ENCODE measurements at regions not wholly inside any gene's neighbourhood (a gene's known extent, or its start where the extent isn't known, plus 50 kb on each side); places are given as distances from the start of the nearest gene placed in this dataset.
"Not testable (repeated sequence)": the region's sequence is repeated elsewhere in the genome, so short reads cannot be mapped to it uniquely, and the experiment has no call there.

- TF ChIP-seq CTCF (IDR thresholded peaks at IDR 0.05; ENCODE audit: extremely low read depth, low read depth, low read length) = no peak
- no peaks in the 10 kb centered on the region for H3K36me3 ChIP-seq (ENCODE audit: insufficient read depth, low read length)
- H3K79me2 ChIP-seq (ENCODE audit: insufficient read depth, low read length) = no peaks in the 10 kb centered on the region
- no peak overlapping the region for H3K27ac ChIP-seq (ENCODE audit: low read depth, low read length)
- no peaks in the 10 kb centered on the region for H4K20me1 ChIP-seq (ENCODE audit: insufficient read depth, low read length)
- H3K4me1 ChIP-seq (ENCODE audit: insufficient read depth, low read length) = no peaks in the 10 kb centered on the region
- H3K9me3 ChIP-seq (ENCODE audit: low read depth, low read length) = no peaks in the 10 kb centered on the region
- H3K4me3 ChIP-seq (ENCODE audit: insufficient read depth, low read length) = no peak overlapping the region
- H2AFZ ChIP-seq (ENCODE audit: low read length) = no peak overlapping the region
- no peak for DNase-seq (ENCODE audit: insufficient read length, low spot score, missing footprints)
- H3K27me3 ChIP-seq (ENCODE audit: insufficient read depth, low read length) = no peaks in the 10 kb centered on the region
- H3K4me2 ChIP-seq (ENCODE audit: insufficient read depth, low read length) = no peak overlapping the region
These were observed 108.0 kb downstream of the NUS1 start for GRCh38 chr6:117783279-117783678.

GRCh38 chr6:117791012-117791411, 115.7 kb downstream of the NUS1 start:
- Histone ChIP-seq H3K4me1 (ENCODE audit: insufficient read depth, low read length) (no peaks in the 10 kb centered on the region), H3K79me2 (ENCODE audit: insufficient read depth, low read length) (no peaks in the 10 kb centered on the region), H4K20me1 (ENCODE audit: insufficient read depth, low read length) (no peaks in the 10 kb centered on the region), H3K27me3 (ENCODE audit: insufficient read depth, low read length) (no peaks in the 10 kb centered on the region), H3K9me3 (ENCODE audit: low read depth, low read length) (no peaks in the 10 kb centered on the region), H3K4me3 (ENCODE audit: insufficient read depth, low read length) (no peak overlapping the region), H2AFZ (ENCODE audit: low read length) (no peak overlapping the region), H3K36me3 (ENCODE audit: insufficient read depth, low read length) (no peaks in the 10 kb centered on the region), H3K4me2 (ENCODE audit: insufficient read depth, low read length) (no peak overlapping the region), H3K27ac (ENCODE audit: low read depth, low read length) (no peak overlapping the region)
- no peak for TF ChIP-seq CTCF (IDR thresholded peaks at IDR 0.05; ENCODE audit: extremely low read depth, low read depth, low read length)
- DNase-seq (ENCODE audit: insufficient read length, low spot score, missing footprints) = no peak

- Histone ChIP-seq H3K4me2 (ENCODE audit: insufficient read depth, low read length) (no peak overlapping the region), H3K79me2 (ENCODE audit: insufficient read depth, low read length) (no peaks in the 10 kb centered on the region), H3K9me3 (ENCODE audit: low read depth, low read length) (no peaks in the 10 kb centered on the region), H3K4me1 (ENCODE audit: insufficient read depth, low read length) (no peaks in the 10 kb centered on the region), H3K27ac (ENCODE audit: low read depth, low read length) (no peak overlapping the region), H3K36me3 (ENCODE audit: insufficient read depth, low read length) (no peaks in the 10 kb centered on the region), H2AFZ (ENCODE audit: low read length) (no peak overlapping the region), H3K4me3 (ENCODE audit: insufficient read depth, low read length) (no peak overlapping the region), H4K20me1 (ENCODE audit: insufficient read depth, low read length) (no peaks in the 10 kb centered on the region), H3K27me3 (ENCODE audit: insufficient read depth, low read length) (no peaks in the 10 kb centered on the region)
- no peak for TF ChIP-seq CTCF (IDR thresholded peaks at IDR 0.05; ENCODE audit: extremely low read depth, low read depth, low read length)
- no peak for DNase-seq (ENCODE audit: insufficient read length, low spot score, missing footprints)
These were observed 111.8 kb upstream of the SLC35F1 start for GRCh38 chr6:117795234-117795633.

GRCh38 chr6:117798819-117799218, 108.2 kb upstream of the SLC35F1 start:
- not testable (repeated sequence) for H3K4me2 ChIP-seq (ENCODE audit: insufficient read depth, low read length); H3K36me3 ChIP-seq (ENCODE audit: insufficient read depth, low read length); H3K4me3 ChIP-seq (ENCODE audit: insufficient read depth, low read length); H3K9me3 ChIP-seq (ENCODE audit: low read depth, low read length); H3K27me3 ChIP-seq (ENCODE audit: insufficient read depth, low read length); H3K27ac ChIP-seq (ENCODE audit: low read depth, low read length); H3K4me1 ChIP-seq (ENCODE audit: insufficient read depth, low read length); DNase-seq (ENCODE audit: insufficient read length, low spot score, missing footprints); H4K20me1 ChIP-seq (ENCODE audit: insufficient read depth, low read length); H2AFZ ChIP-seq (ENCODE audit: low read length); H3K79me2 ChIP-seq (ENCODE audit: insufficient read depth, low read length)

- TF ChIP-seq CTCF (IDR thresholded peaks at IDR 0.05; ENCODE audit: extremely low read depth, low read depth, low read length) = no peak
- no peaks in the 10 kb centered on the region for H4K20me1 ChIP-seq (ENCODE audit: insufficient read depth, low read length)
- no peaks in the 10 kb centered on the region for H3K36me3 ChIP-seq (ENCODE audit: insufficient read depth, low read length)
- H3K9me3 ChIP-seq (ENCODE audit: low read depth, low read length) = no peaks in the 10 kb centered on the region
- H3K27me3 ChIP-seq (ENCODE audit: insufficient read depth, low read length) = no peaks in the 10 kb centered on the region
- H2AFZ ChIP-seq (ENCODE audit: low read length) = no peak overlapping the region
- DNase-seq (ENCODE audit: insufficient read length, low spot score, missing footprints) = no peak
- H3K27ac ChIP-seq (ENCODE audit: low read depth, low read length) = no peak overlapping the region
- no peaks in the 10 kb centered on the region for H3K79me2 ChIP-seq (ENCODE audit: insufficient read depth, low read length)
- no peak overlapping the region for H3K4me2 ChIP-seq (ENCODE audit: insufficient read depth, low read length)
- H3K4me3 ChIP-seq (ENCODE audit: insufficient read depth, low read length) = no peak overlapping the region
- H3K4me1 ChIP-seq (ENCODE audit: insufficient read depth, low read length) = no peaks in the 10 kb centered on the region
These were observed 96.8 kb upstream of the SLC35F1 start for GRCh38 chr6:117810269-117810668.
